ENCODE measurements at regions not wholly inside any gene's neighbourhood (a gene's known extent, or its start where the extent isn't known, plus 50 kb on each side); places are given as distances from the start of the nearest gene placed in this dataset.

- Histone ChIP-seq H3K4me2 (no peak overlapping the region), H3K4me3 (no peak overlapping the region), H3K27ac (no peak overlapping the region), H3K9me2 (replicated peaks; ENCODE audit: insufficient read depth) (no peaks in the 10 kb centered on the region), H3K9me3 (ENCODE audit: low read depth) (no peaks in the 10 kb centered on the region), H3K79me2 (no peaks in the 10 kb centered on the region), H3K36me3 (replicated peaks; ENCODE audit: insufficient read depth, low read depth) (no peaks in the 10 kb centered on the region), H2AFZ (no peak overlapping the region), H3K4me1 (ENCODE audit: insufficient read depth) (no peaks in the 10 kb centered on the region), H4K20me1 (ENCODE audit: insufficient read depth, poor library complexity, severe bottlenecking) (no peaks in the 10 kb centered on the region), H3K27me3 (no peaks in the 10 kb centered on the region)
- no peak for DNase-seq (ENCODE audit: low spot score)
- WGBS (ENCODE audit: low lambda C conversion rate, missing lambda C conversion rate), result 86% methylated on average over 3 of the region's 3 CpGs
- TF ChIP-seq EZH2phosphoT487 (IDR thresholded peaks at IDR 0.05; ENCODE audit: low read depth, severe bottlenecking, unreplicated experiment) (no peak), EZH2 (IDR thresholded peaks at IDR 0.05; ENCODE audit: borderline replicate concordance) (no peak), CTCF (IDR thresholded peaks at IDR 0.05; ENCODE audit: poor library complexity) (no peak)
Observed at GRCh38 chr7:34361663-34362250, 296.3 kb upstream of the NPSR1 start.

GRCh38 chr7:34362621-34363020 lies 295.4 kb upstream of the NPSR1 start:
- Histone ChIP-seq H4K20me1 (ENCODE audit: insufficient read depth, poor library complexity, severe bottlenecking) (no peaks in the 10 kb centered on the region), H3K36me3 (replicated peaks; ENCODE audit: insufficient read depth, low read depth) (no peaks in the 10 kb centered on the region), H3K4me2 (no peak overlapping the region), H3K9me3 (ENCODE audit: low read depth) (no peaks in the 10 kb centered on the region), H3K4me3 (no peak overlapping the region), H3K4me1 (ENCODE audit: insufficient read depth) (no peaks in the 10 kb centered on the region), H3K9me2 (replicated peaks; ENCODE audit: insufficient read depth) (no peaks in the 10 kb centered on the region), H2AFZ (no peak overlapping the region), H3K27ac (no peak overlapping the region), H3K27me3 (no peaks in the 10 kb centered on the region), H3K79me2 (no peaks in the 10 kb centered on the region)
- no peak for DNase-seq (ENCODE audit: low spot score)
- WGBS (ENCODE audit: low lambda C conversion rate, missing lambda C conversion rate), result 88% methylated on average over 2 of the region's 2 CpGs
- no peak for TF ChIP-seq CTCF (IDR thresholded peaks at IDR 0.05; ENCODE audit: poor library complexity)
- TF ChIP-seq EZH2 (IDR thresholded peaks at IDR 0.05; ENCODE audit: borderline replicate concordance), result no peak
- TF ChIP-seq EZH2phosphoT487 (IDR thresholded peaks at IDR 0.05; ENCODE audit: low read depth, severe bottlenecking, unreplicated experiment), result no peak

GRCh38 chr7:34364130-34364529 lies 293.9 kb upstream of the NPSR1 start:
- no peak for DNase-seq (ENCODE audit: low spot score)
- no peak overlapping the region for H3K27ac ChIP-seq
- no peaks in the 10 kb centered on the region for H3K9me2 ChIP-seq (replicated peaks; ENCODE audit: insufficient read depth)
- no peak for TF ChIP-seq EZH2phosphoT487 (IDR thresholded peaks at IDR 0.05; ENCODE audit: low read depth, severe bottlenecking, unreplicated experiment)
- TF ChIP-seq EZH2 (IDR thresholded peaks at IDR 0.05; ENCODE audit: borderline replicate concordance), result no peak
- TF ChIP-seq CTCF (IDR thresholded peaks at IDR 0.05; ENCODE audit: poor library complexity), result no peak
- H3K9me3 ChIP-seq (ENCODE audit: low read depth), result no peaks in the 10 kb centered on the region
- no peak overlapping the region for H3K4me2 ChIP-seq
- no peak overlapping the region for H3K4me3 ChIP-seq
- no peaks in the 10 kb centered on the region for H3K36me3 ChIP-seq (replicated peaks; ENCODE audit: insufficient read depth, low read depth)
- no peaks in the 10 kb centered on the region for H3K4me1 ChIP-seq (ENCODE audit: insufficient read depth)
- H3K79me2 ChIP-seq, result no peaks in the 10 kb centered on the region
- H2AFZ ChIP-seq, result no peak overlapping the region
- no peaks in the 10 kb centered on the region for H3K27me3 ChIP-seq
- no peaks in the 10 kb centered on the region for H4K20me1 ChIP-seq (ENCODE audit: insufficient read depth, poor library complexity, severe bottlenecking)
- WGBS (ENCODE audit: low lambda C conversion rate, missing lambda C conversion rate), result 73% methylated on average over 2 of the region's 2 CpGs
